ENCODE measurements at regions not wholly inside any gene's neighbourhood (a gene's known extent, or its start where the extent isn't known, plus 50 kb on each side); places are given as distances from the start of the nearest gene placed in this dataset.

- TF ChIP-seq, protein P1, sequence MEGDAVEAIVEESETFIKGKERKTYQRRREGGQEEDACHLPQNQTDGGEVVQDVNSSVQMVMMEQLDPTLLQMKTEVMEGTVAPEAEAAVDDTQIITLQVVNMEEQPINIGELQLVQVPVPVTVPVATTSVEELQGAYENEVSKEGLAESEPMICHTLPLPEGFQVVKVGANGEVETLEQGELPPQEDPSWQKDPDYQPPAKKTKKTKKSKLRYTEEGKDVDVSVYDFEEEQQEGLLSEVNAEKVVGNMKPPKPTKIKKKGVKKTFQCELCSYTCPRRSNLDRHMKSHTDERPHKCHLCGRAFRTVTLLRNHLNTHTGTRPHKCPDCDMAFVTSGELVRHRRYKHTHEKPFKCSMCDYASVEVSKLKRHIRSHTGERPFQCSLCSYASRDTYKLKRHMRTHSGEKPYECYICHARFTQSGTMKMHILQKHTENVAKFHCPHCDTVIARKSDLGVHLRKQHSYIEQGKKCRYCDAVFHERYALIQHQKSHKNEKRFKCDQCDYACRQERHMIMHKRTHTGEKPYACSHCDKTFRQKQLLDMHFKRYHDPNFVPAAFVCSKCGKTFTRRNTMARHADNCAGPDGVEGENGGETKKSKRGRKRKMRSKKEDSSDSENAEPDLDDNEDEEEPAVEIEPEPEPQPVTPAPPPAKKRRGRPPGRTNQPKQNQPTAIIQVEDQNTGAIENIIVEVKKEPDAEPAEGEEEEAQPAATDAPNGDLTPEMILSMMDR (IDR thresholded peaks at IDR 0.05): no peak
- TF ChIP-seq POLR2A (IDR thresholded peaks at IDR 0.05): no peak
Measured at GRCh38 chr1:5478961-5479360, 513.3 kb downstream of the NPHP4 start.

Measured in lower leg skin (tissue), 3 donors.